SK-N-SH (cell line): ENCODE measurements at regions not wholly inside any gene's neighbourhood (a gene's known extent, or its start where the extent isn't known, plus 50 kb on each side); places are given as distances from the start of the nearest gene placed in this dataset.

Experiments
- CTCF ChIA-PET: fragments of 300-600, 350-600 bp; formaldehyde crosslinking; extraction: SDS; loops from one replicate; lab custom pipeline; 2021; lab: Yijun Ruan, JAX
- POLR2A ChIA-PET: fragments of 350-600 bp; sonication (Branson Sonifier 250); formaldehyde crosslinking; extraction: SDS; loops from one replicate; lab custom pipeline; 2020; ENCODE audit warnings: antibody characterized with exemption, inconsistent platforms; lab: Yijun Ruan, JAX
- DNase-seq: peaks from one replicate; pipeline ENCODE4 v3.0.0; 2012
- H2AFZ ChIP-seq: fragments of 200-600 bp; sonication (generic); 2 replicates; pipeline ENCODE4 v1.8.1; 2016; ENCODE audit warnings: antibody characterized with exemption, mild to moderate bottlenecking, low read depth
- H3F3A ChIP-seq: fragments of 200-600 bp; sonication (generic); replicated peaks from 2 replicates; pipeline ENCODE3; 2016; ENCODE audit warnings: antibody characterized with exemption, mild to moderate bottlenecking; ENCODE audit not compliant: insufficient read depth
- H3K27ac ChIP-seq, 2 experiments: fragments of 200-500 bp in 1 of 2; fragments of 200-600 bp in 1 of 2; sonication (Bioruptor generic) in 1 of 2; sonication (generic), shearing (Covaris generic) in 1 of 2; 2 replicates each; pipeline versions ENCODE4 v1.5.1 to v1.6.1; 2014 to 2016; ENCODE audit warnings: low read depth in 2 of 2, inconsistent platforms in 1 of 2, low read length in 1 of 2, mild to moderate bottlenecking in 1 of 2, mixed read lengths in 1 of 2
- H3K27me3 ChIP-seq: fragments of 200-600 bp; sonication (generic), shearing (Covaris generic); 2 replicates; pipeline ENCODE4 v1.6.1; 2016; ENCODE audit warnings: mixed run types; ENCODE audit not compliant: insufficient read depth
- H3K36me3 ChIP-seq, 2 experiments: fragments of 200-500 bp in 1 of 2; fragments of 200-600 bp in 1 of 2; sonication (Bioruptor generic) in 1 of 2; sonication (generic) in 1 of 2; replicated peaks in 1 of 2; 2 replicates each; pipeline versions ENCODE3 to v1.5.1; 2014 to 2016; ENCODE audit warnings: low read length in 1 of 2, mild to moderate bottlenecking in 1 of 2; ENCODE audit not compliant: insufficient read depth in 2 of 2, control insufficient read depth in 1 of 2
- H3K4me1 ChIP-seq, 2 experiments: fragments of 200-500 bp in 1 of 2; fragments of 200-600 bp in 1 of 2; sonication (Bioruptor generic) in 1 of 2; sonication (generic), shearing (Covaris generic) in 1 of 2; 2 replicates each; pipeline versions ENCODE4 v1.5.1 to v1.6.1; 2014 to 2016; ENCODE audit warnings: low read depth in 1 of 2, low read length in 1 of 2, mixed run types in 1 of 2; ENCODE audit not compliant: insufficient read depth in 2 of 2, control insufficient read depth in 1 of 2
- H3K4me2 ChIP-seq: fragments of 200-600 bp; sonication (generic), shearing (Covaris generic); 2 replicates; pipeline ENCODE4 v1.6.1; 2017; ENCODE audit warnings: mixed run types
- H3K4me3 ChIP-seq, 2 experiments: fragments of 200-500 bp in 1 of 2; fragments of 200-600 bp in 1 of 2; sonication (Bioruptor generic) in 1 of 2; sonication (generic), shearing (Covaris generic) in 1 of 2; 2 replicates each; pipeline versions ENCODE4 v1.5.1 to v1.8.1; 2014 to 2016; ENCODE audit warnings: low read depth in 2 of 2, inconsistent platforms in 1 of 2, low read length in 1 of 2, mild to moderate bottlenecking in 1 of 2, mixed read lengths in 1 of 2, moderate library complexity in 1 of 2
- H3K79me2 ChIP-seq: fragments of 200-600 bp; sonication (generic); 2 replicates; pipeline ENCODE4 v1.8.1; 2017; ENCODE audit warnings: mild to moderate bottlenecking; ENCODE audit not compliant: insufficient read depth
- H3K9ac ChIP-seq: fragments of 200-600 bp; sonication (generic); 2 replicates; pipeline ENCODE4 v1.6.1; 2017; ENCODE audit warnings: mixed run types
- H3K9me2 ChIP-seq: fragments of 200-600 bp; sonication (generic); 2 replicates; pipeline ENCODE4 v1.6.1; 2017; ENCODE audit warnings: mixed run types
- H3K9me3 ChIP-seq: fragments of 200-600 bp; sonication (generic); 2 replicates; pipeline ENCODE4 v1.6.1; 2017; ENCODE audit warnings: mixed run types, mild to moderate bottlenecking, moderate library complexity
- H4K20me1 ChIP-seq: fragments of 200-600 bp; sonication (generic); 2 replicates; pipeline ENCODE4 v1.6.1; 2017; ENCODE audit warnings: mild to moderate bottlenecking, mixed run types; ENCODE audit not compliant: insufficient read depth
- EP300 ChIP-seq, 2 experiments: IDR thresholded peaks; 2 replicates each; pipeline versions ENCODE4 v1.4.0 to v1.6.1; 2012; ENCODE audit warnings: borderline replicate concordance in 1 of 2, low read depth in 1 of 2, low read length in 1 of 2
- FOSL2 ChIP-seq: IDR thresholded peaks from 2 replicates; pipeline ENCODE4 v1.4.0; 2012; ENCODE audit warnings: low read depth, mild to moderate bottlenecking, moderate library complexity, borderline replicate concordance
- FOXJ3 ChIP-seq: sonication (generic); formaldehyde crosslinking; IDR thresholded peaks from 2 replicates; pipeline ENCODE4 v1.5.1; 2020; ENCODE audit warnings: mild to moderate bottlenecking, missing genetic modification reagents
- GATA2 ChIP-seq: sonication (generic); formaldehyde crosslinking; IDR thresholded peaks from 2 replicates; pipeline ENCODE4 v1.5.0; 2020; ENCODE audit warnings: mild to moderate bottlenecking, missing genetic modification reagents
- NRF1 ChIP-seq: IDR thresholded peaks from 2 replicates; pipeline ENCODE4 v1.6.1; 2012; ENCODE audit warnings: low read depth, mild to moderate bottlenecking, low read length
- PBX3 ChIP-seq: IDR thresholded peaks from 2 replicates; pipeline ENCODE4; 2012
- POLR2AphosphoS5 ChIP-seq: IDR thresholded peaks from 2 replicates; pipeline ENCODE4 v1.6.1; 2012; ENCODE audit warnings: low read depth, low read length
- RCOR1 ChIP-seq: fragments of 150-350 bp; IDR thresholded peaks from 2 replicates; pipeline ENCODE4 v1.6.1; 2017; ENCODE audit warnings: antibody characterized with exemption, low read length
- RXRA ChIP-seq: IDR thresholded peaks from 2 replicates; pipeline ENCODE4 v1.4.0; 2012; ENCODE audit warnings: low read depth, mild to moderate bottlenecking, borderline replicate concordance
- SMC3 ChIP-seq: IDR thresholded peaks from 2 replicates; pipeline ENCODE4 v1.6.1; 2012; ENCODE audit warnings: low read depth, low read length, improper control_type of control experiment
- TCF12 ChIP-seq: IDR thresholded peaks from 2 replicates; pipeline ENCODE4 v1.4.0; 2012
- WGBS: methylation state at CpG from one replicate; pipeline ENCODE4 v1.1.6; 2017; ENCODE audit warnings: low lambda C conversion rate; 5-methylcytosine and 5-hydroxymethylcytosine counted together
- TF ChIP-seq, protein P1 (sequence below): fragments of 150-350 bp; IDR thresholded peaks from 2 replicates; pipeline ENCODE4 v1.6.1; 2017; ENCODE audit warnings: antibody characterized with exemption, low read length, low read depth, borderline replicate concordance

- no peaks in the 10 kb centered on the region for H3K36me3 ChIP-seq
- H3K27me3 ChIP-seq = no peaks in the 10 kb centered on the region
- 41% methylated on average over 7 of the region's 7 CpGs for WGBS
- no peaks in the 10 kb centered on the region for H3K79me2 ChIP-seq
- ChIA-PET POLR2A (no interaction called here), CTCF (no interaction called here)
- no peak overlapping the region for H3K4me3 ChIP-seq
- no peaks in the 10 kb centered on the region for H3F3A ChIP-seq
- H4K20me1 ChIP-seq = no peaks in the 10 kb centered on the region
- H3K4me1 ChIP-seq = no peaks in the 10 kb centered on the region; a peak in 1 of 4 replicates
- H3K27ac ChIP-seq = no peak overlapping the region
- TF ChIP-seq POLR2AphosphoS5 (no peak), NRF1 (no peak), SMC3 (no peak), EP300 (IDR thresholded peaks at IDR 0.05; ENCODE audit: borderline replicate concordance in 1 of 2, low read depth in 1 of 2, low read length in 1 of 2) (no peak)
- no peak for DNase-seq
- no peaks in the 10 kb centered on the region for H3K9me3 ChIP-seq
- no peaks in the 10 kb centered on the region; the same call in 1 of the 2 replicates for H3K9me2 ChIP-seq
- no peak overlapping the region for H3K9ac ChIP-seq
- H2AFZ ChIP-seq = no peak overlapping the region
- no peak overlapping the region; the same call in 1 of the 2 replicates for H3K4me2 ChIP-seq
These were observed 738.4 kb downstream of the MATN1 start for GRCh38 chr1:29984862-29985605.

DNA sequence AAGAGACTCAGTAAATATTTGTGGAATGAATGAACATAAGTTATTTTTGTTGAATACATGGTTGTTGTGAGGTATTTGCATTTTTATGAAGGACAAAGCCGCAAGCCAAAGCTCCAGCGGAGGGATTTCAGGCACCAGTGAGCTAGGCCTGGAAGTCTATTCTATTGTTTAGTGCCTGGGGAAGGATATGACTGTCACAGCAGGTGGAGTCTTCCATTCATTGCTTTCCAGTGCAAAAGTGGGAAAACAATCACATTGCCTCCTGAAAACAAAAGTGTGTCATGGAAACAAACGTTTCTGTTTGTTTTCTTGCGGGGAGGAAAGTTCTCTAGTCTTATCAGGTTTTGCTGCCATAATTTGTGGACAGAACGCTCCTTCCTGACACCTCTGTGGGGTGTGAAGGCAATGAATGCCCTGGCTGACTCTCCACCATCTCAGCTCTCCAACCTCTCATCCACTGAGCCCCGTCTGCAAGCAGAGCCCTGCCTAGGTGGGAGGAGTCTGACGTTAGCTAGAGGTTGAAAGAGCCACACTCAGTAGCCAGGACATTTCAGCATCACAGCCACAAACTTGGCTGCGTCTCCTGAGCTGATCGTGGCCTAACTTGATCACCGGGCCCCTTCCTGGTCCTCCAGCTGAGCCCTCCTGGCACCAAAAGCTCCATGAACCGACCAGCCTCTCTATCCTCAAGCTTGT, 739.1 kb downstream of the MATN1 start:
- Histone ChIP-seq H3K9me2 (no peaks in the 10 kb centered on the region; the same call in 1 of the 2 replicates), H3F3A (no peaks in the 10 kb centered on the region), H3K9me3 (no peaks in the 10 kb centered on the region), H2AFZ (no peak overlapping the region), H3K4me2 (no peak overlapping the region; the same call in 1 of the 2 replicates), H3K4me1 (no peaks in the 10 kb centered on the region; a peak in 1 of 4 replicates), H4K20me1 (no peaks in the 10 kb centered on the region), H3K9ac (no peak overlapping the region), H3K27ac (no peak overlapping the region), H3K79me2 (no peaks in the 10 kb centered on the region), H3K27me3 (no peaks in the 10 kb centered on the region), H3K36me3 (no peaks in the 10 kb centered on the region), H3K4me3 (no peak overlapping the region)
- ChIA-PET POLR2A (no interaction called here), CTCF (no interaction called here)
- 47% methylated on average over 9 of the region's 11 CpGs for WGBS
- TF ChIP-seq, protein P1, sequence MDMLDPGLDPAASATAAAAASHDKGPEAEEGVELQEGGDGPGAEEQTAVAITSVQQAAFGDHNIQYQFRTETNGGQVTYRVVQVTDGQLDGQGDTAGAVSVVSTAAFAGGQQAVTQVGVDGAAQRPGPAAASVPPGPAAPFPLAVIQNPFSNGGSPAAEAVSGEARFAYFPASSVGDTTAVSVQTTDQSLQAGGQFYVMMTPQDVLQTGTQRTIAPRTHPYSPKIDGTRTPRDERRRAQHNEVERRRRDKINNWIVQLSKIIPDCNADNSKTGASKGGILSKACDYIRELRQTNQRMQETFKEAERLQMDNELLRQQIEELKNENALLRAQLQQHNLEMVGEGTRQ = no peak
- no peak for TF ChIP-seq FOXJ3 (CRISPR knock-in tag)
- no peak for DNase-seq

GRCh38 chr1:29983321-29983720, 740.1 kb downstream of the MATN1 start:
- Histone ChIP-seq H3F3A (no peaks in the 10 kb centered on the region), H3K27me3 (no peaks in the 10 kb centered on the region), H3K36me3 (no peaks in the 10 kb centered on the region), H3K9me3 (no peaks in the 10 kb centered on the region), H2AFZ (no peak overlapping the region), H3K79me2 (no peaks in the 10 kb centered on the region), H3K4me1 (no peaks in the 10 kb centered on the region; a peak in 1 of 4 replicates), H3K9me2 (no peaks in the 10 kb centered on the region; the same call in 1 of the 2 replicates), H3K9ac (no peak overlapping the region), H3K27ac (no peak overlapping the region), H3K4me2 (no peak overlapping the region), H4K20me1 (no peaks in the 10 kb centered on the region), H3K4me3 (no peak overlapping the region)
- TF ChIP-seq POLR2AphosphoS5 = no peak
- no peak for TF ChIP-seq GATA2 (CRISPR knock-in tag)
- TF ChIP-seq PBX3 = no peak
- TF ChIP-seq RCOR1 = no peak
- no peak for TF ChIP-seq FOSL2
- TF ChIP-seq TCF12 = no peak
- TF ChIP-seq RXRA = no peak
- no peak for DNase-seq
- 45% methylated on average over 7 of the region's 7 CpGs for WGBS
- CTCF ChIA-PET = no interaction called here
- POLR2A ChIA-PET = no interaction called here
